Mammary epithelial cell (primary cell): ENCODE measurements at regions not wholly inside any gene's neighbourhood (a gene's known extent, or its start where the extent isn't known, plus 50 kb on each side); places are given as distances from the start of the nearest gene placed in this dataset.

ENCODE experiments used
- EZH2 ChIP-seq: IDR thresholded peaks from 2 replicates; pipeline ENCODE4 v1.6.1; 2012; ENCODE audit warnings: low read length, inconsistent platforms, borderline replicate concordance
- TF ChIP-seq, protein P1 (sequence below), 2 donors: IDR thresholded peaks in 1 of 2; conservative IDR thresholded peaks in 1 of 2; 2 replicates each; pipeline ENCODE4 v1.5.1; 2011 to 2012; ENCODE audit warnings: inconsistent platforms in 2 of 2, low read length in 2 of 2, mild to moderate bottlenecking in 2 of 2, control low read depth in 1 of 2, low read depth in 1 of 2; ENCODE audit not compliant: insufficient read depth in 1 of 2; ENCODE audit errors: extremely low read depth in 1 of 2

DNA sequence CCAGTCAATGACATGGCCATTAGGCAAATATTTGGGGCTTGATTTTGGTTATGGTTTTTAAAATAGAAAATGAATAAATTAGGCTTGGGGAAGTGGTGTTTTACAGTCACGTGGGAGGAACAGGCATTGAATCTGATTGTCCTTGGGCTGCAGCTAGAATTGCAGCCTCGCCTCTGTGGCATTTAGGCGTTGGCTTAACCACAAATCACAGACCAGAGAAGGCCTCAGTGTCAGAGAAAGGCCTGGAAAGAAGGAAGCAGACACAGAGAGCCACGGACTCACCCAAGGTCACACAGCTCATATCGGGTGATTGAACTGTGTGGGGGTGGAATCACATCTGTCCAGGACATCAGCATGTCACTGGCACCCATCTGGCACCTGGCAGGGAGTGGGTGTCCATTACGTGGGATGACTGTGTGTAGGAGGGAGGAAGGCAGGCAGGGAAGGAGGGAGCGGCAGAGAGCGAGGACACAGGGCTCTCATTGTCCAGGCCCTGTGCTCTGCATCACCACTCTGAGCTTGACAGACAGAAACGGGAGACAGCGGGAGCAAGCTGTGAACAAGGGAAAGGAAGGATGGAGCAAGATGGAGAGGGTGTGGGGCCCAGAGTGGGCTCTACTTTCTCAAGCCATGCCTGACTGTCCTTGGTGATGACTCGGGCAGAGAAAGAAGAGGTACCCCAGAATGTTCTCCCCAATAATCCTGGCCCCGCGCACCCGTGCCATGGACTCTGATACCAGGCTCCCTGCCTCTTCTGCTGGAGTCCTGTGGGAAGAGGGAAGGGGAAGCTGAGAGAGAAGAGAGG, 186.4 kb downstream of the FAM43A start:
- no peak for TF ChIP-seq EZH2
- TF ChIP-seq, protein P1, sequence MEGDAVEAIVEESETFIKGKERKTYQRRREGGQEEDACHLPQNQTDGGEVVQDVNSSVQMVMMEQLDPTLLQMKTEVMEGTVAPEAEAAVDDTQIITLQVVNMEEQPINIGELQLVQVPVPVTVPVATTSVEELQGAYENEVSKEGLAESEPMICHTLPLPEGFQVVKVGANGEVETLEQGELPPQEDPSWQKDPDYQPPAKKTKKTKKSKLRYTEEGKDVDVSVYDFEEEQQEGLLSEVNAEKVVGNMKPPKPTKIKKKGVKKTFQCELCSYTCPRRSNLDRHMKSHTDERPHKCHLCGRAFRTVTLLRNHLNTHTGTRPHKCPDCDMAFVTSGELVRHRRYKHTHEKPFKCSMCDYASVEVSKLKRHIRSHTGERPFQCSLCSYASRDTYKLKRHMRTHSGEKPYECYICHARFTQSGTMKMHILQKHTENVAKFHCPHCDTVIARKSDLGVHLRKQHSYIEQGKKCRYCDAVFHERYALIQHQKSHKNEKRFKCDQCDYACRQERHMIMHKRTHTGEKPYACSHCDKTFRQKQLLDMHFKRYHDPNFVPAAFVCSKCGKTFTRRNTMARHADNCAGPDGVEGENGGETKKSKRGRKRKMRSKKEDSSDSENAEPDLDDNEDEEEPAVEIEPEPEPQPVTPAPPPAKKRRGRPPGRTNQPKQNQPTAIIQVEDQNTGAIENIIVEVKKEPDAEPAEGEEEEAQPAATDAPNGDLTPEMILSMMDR (conservative IDR thresholded peaks at IDR 0.05 in 1 of 2, IDR thresholded peaks at IDR 0.05 in 1 of 2; ENCODE audit: extremely low read depth in 1 of 2, insufficient read depth in 1 of 2, low read depth in 1 of 2, low read length in 2 of 2), result no peak
